Activated naive CD8-positive, alpha-beta T cell treated with anti-CD3 and anti-CD28 coated beads, Interleukin-2, amount 50 U/mL, for 24 hours (primary cell): ENCODE measurements at regions not wholly inside any gene's neighbourhood (a gene's known extent, or its start where the extent isn't known, plus 50 kb on each side); places are given as distances from the start of the nearest gene placed in this dataset.

Experiments used
- ATAC-seq: fragments of 150-1000 bp; cut with Tn5 transposase; one replicate; pipeline ENCODE4 v1.10.0; 2021
- DNase-seq: peaks from one replicate; pipeline ENCODE4 v3.0.0; 2021
- H3K27ac Mint-ChIP-seq: one replicate; pipeline ENCODE4 v1.8.0; 2021; ENCODE audit warnings: mild to moderate bottlenecking, mixed read lengths
- H3K27me3 Mint-ChIP-seq: one replicate; pipeline ENCODE4 v1.8.0; 2021; ENCODE audit warnings: mixed read lengths
- H3K36me3 Mint-ChIP-seq: one replicate; pipeline ENCODE4 v1.8.0; 2021; ENCODE audit warnings: low read depth, mixed read lengths
- H3K4me1 Mint-ChIP-seq: one replicate; pipeline ENCODE4 v1.8.0; 2021; ENCODE audit warnings: mixed read lengths
- H3K4me3 Mint-ChIP-seq: one replicate; pipeline ENCODE4 v1.8.0; 2021; ENCODE audit warnings: mild to moderate bottlenecking, moderate library complexity, mixed read lengths
- H3K9me3 Mint-ChIP-seq: one replicate; pipeline ENCODE4 v1.8.0; 2021; ENCODE audit warnings: mixed read lengths

DNA sequence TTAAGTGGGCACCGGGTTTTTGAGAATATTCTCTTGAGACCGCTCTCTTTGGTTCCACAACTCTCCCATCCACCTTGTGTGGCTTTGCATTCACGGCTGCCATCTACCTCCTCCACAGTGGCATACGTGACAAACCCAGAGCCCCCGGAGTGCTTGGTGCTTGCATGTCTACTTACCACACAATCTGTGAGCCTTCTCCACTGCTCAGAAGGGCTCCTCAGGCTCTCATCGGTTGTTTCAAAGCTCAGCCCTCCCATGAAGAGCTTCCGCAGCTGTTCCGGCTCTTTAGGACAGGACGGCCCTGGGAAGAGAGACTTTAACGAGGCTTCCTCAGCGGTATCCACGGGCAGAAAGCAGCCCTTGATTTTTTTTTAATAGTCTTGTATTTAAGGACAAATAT, 167.6 kb upstream of the ANK2 start:
- no peak overlapping the region for H3K4me3 Mint-ChIP-seq
- no peak for ATAC-seq

DNA sequence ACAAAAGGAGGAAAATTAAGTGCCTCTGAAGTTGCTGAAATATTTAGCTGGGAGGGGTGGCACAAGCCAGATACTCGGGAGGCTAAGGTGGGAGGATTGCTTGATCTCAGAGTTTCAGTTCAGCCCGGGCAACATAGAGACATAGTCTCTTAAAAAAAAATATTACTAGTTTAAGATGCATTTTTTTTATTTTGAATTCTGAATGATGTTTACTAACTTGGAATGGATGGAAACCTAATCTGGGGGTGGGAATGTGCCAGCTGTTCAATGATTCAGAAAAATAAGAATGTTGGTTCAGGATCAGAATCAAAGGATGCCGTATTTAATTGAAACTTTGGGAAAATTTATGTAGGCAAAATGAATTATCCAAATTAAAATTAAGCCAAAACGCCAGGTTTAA, 167.2 kb upstream of the ANK2 start:
- ATAC-seq: no peak
- Mint-ChIP-seq H3K4me3 (no peak overlapping the region), H3K27me3 (no peaks in the 10 kb centered on the region), H3K9me3 (no peaks in the 10 kb centered on the region), H3K27ac (no peak overlapping the region), H3K36me3 (no peaks in the 10 kb centered on the region), H3K4me1 (no peaks in the 10 kb centered on the region)
- no peak for DNase-seq

More for the DNA sequence above, 167.6 kb upstream of the ANK2 start:
- no peaks in the 10 kb centered on the region for H3K9me3 Mint-ChIP-seq
- no peaks in the 10 kb centered on the region for H3K4me1 Mint-ChIP-seq
- no peaks in the 10 kb centered on the region for H3K36me3 Mint-ChIP-seq
- H3K27me3 Mint-ChIP-seq: peaks cover 2% of the 10 kb centered on the region
- no peak for DNase-seq
- no peak overlapping the region for H3K27ac Mint-ChIP-seq

DNA sequence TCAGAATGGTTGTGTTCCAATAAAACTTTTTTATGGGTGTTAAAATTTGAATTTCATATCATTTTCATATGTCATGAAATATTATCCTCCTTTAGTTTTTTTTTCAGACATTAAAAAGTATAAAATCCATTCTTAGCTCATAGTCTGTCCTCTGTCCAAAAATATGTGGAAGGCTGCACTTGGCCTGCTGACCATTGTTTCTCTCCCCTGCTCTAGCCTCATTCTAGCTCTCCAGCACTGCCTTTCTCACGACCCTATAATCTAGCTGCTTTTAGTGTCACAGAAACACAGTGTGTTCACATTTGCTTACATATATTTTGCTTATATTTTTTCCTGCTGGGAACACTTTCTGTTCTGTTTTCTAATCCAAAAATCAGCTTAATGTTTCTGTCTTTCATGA, 165.0 kb upstream of the ANK2 start:
- no peaks in the 10 kb centered on the region for H3K4me1 Mint-ChIP-seq
- H3K27ac Mint-ChIP-seq: no peak overlapping the region
- ATAC-seq: no peak
- H3K4me3 Mint-ChIP-seq: no peak overlapping the region
- no peaks in the 10 kb centered on the region for H3K27me3 Mint-ChIP-seq
- no peaks in the 10 kb centered on the region for H3K9me3 Mint-ChIP-seq
- DNase-seq: no peak
- H3K36me3 Mint-ChIP-seq: no peaks in the 10 kb centered on the region

DNA sequence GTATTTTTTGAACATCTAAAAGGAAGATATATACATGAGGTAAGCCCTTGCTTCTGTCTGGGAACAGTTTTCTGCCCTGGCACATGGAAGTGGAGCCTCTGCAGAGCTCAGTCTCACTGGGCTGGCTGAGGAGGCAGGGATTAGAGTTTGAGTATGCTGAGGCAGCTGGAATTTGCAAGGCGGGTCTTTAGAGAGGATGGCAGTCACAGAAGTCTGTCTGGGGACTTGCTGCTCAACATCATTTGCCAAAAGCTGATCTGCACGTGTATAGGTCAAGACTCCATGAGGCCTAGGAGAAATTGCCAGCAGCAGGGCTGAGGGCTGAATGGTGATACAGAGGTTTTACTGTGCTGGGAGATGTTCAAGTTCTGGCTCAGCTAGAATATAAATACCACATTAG, 163.6 kb upstream of the ANK2 start:
- ATAC-seq: no peak
- no peaks in the 10 kb centered on the region for H3K27me3 Mint-ChIP-seq
- H3K4me1 Mint-ChIP-seq: no peaks in the 10 kb centered on the region
- no peak for DNase-seq
- H3K4me3 Mint-ChIP-seq: no peak overlapping the region
- H3K9me3 Mint-ChIP-seq: no peaks in the 10 kb centered on the region
- H3K36me3 Mint-ChIP-seq: no peaks in the 10 kb centered on the region
- no peak overlapping the region for H3K27ac Mint-ChIP-seq

- ATAC-seq (no peak), DNase-seq (no peak)
- no peak overlapping the region for H3K4me3 Mint-ChIP-seq
- no peak overlapping the region for H3K27ac Mint-ChIP-seq
- no peaks in the 10 kb centered on the region for H3K4me1 Mint-ChIP-seq
- no peaks in the 10 kb centered on the region for H3K27me3 Mint-ChIP-seq
- no peaks in the 10 kb centered on the region for H3K36me3 Mint-ChIP-seq
- H3K9me3 Mint-ChIP-seq: no peaks in the 10 kb centered on the region
These were observed 160.8 kb upstream of the ANK2 start for GRCh38 chr4:112888622-112889021.

- no peak overlapping the region for H3K4me3 Mint-ChIP-seq
- H3K36me3 Mint-ChIP-seq: no peaks in the 10 kb centered on the region
- ATAC-seq: no peak
- no peaks in the 10 kb centered on the region for H3K4me1 Mint-ChIP-seq
- no peak overlapping the region for H3K27ac Mint-ChIP-seq
- no peaks in the 10 kb centered on the region for H3K9me3 Mint-ChIP-seq
- no peaks in the 10 kb centered on the region for H3K27me3 Mint-ChIP-seq
- DNase-seq: no peak
These were observed 160.3 kb upstream of the ANK2 start for GRCh38 chr4:112889199-112889598.

DNA sequence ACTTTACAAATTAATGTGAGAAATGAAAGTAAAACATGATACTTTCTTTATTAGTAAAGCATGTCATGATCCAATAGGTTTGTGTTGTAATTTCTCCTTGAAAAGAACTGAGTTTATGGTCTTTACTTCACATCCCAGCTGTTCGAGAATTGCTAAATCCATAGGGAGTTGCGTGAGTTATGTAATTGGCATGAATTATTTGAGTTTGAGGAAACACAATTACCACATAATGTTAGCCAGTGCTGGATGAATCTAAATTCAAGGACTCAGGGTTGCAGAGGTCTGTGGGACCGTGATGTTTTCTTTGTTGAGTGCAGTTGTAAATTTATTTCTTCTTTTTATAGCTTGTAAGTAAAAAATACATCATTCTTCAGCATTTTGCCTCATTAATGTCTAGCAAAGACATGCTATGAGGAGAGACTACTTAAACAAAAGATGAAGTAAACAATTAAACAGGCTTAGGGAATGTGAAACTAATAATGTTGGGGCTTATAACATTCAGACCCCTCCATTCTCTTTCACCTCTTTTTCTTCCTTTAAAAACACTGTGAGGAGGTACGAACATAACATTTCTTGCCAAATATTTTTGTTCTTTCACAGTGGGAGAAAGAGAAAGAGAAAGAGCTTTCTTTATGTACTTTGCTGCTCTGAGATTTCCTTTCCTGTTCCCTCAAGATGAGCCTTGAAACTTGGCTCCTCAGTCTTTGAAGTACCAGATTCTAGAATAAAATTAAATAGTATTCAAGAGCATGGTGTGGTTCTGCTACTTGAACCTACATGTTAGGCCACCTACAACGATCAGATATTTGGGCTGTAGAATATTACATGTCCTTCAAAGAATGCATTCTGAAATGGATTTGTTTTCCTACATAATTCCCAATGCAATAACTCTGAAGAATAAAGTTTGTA, 159.6 kb upstream of the ANK2 start:
- no peak overlapping the region for H3K4me3 Mint-ChIP-seq
- DNase-seq: no peak
- no peaks in the 10 kb centered on the region for H3K27me3 Mint-ChIP-seq
- H3K4me1 Mint-ChIP-seq: no peaks in the 10 kb centered on the region
- ATAC-seq: no peak
- H3K27ac Mint-ChIP-seq: no peak overlapping the region
- no peaks in the 10 kb centered on the region for H3K36me3 Mint-ChIP-seq
- no peaks in the 10 kb centered on the region for H3K9me3 Mint-ChIP-seq

GRCh38 chr4:112894480-112894879, 155.0 kb upstream of the ANK2 start:
- Mint-ChIP-seq H3K27ac (no peak overlapping the region), H3K9me3 (no peaks in the 10 kb centered on the region), H3K4me3 (no peak overlapping the region), H3K27me3 (peaks cover 6% of the 10 kb centered on the region), H3K4me1 (no peaks in the 10 kb centered on the region), H3K36me3 (no peaks in the 10 kb centered on the region)
- ATAC-seq: no peak
- DNase-seq: no peak

GRCh38 chr4:112894951-112895350, 154.5 kb upstream of the ANK2 start:
- H3K9me3 Mint-ChIP-seq: no peaks in the 10 kb centered on the region
- H3K4me3 Mint-ChIP-seq: no peak overlapping the region
- no peaks in the 10 kb centered on the region for H3K36me3 Mint-ChIP-seq
- no peak overlapping the region for H3K27ac Mint-ChIP-seq
- H3K4me1 Mint-ChIP-seq: no peaks in the 10 kb centered on the region
- H3K27me3 Mint-ChIP-seq: peaks cover 6% of the 10 kb centered on the region
- DNase-seq (no peak), ATAC-seq (no peak)

DNA sequence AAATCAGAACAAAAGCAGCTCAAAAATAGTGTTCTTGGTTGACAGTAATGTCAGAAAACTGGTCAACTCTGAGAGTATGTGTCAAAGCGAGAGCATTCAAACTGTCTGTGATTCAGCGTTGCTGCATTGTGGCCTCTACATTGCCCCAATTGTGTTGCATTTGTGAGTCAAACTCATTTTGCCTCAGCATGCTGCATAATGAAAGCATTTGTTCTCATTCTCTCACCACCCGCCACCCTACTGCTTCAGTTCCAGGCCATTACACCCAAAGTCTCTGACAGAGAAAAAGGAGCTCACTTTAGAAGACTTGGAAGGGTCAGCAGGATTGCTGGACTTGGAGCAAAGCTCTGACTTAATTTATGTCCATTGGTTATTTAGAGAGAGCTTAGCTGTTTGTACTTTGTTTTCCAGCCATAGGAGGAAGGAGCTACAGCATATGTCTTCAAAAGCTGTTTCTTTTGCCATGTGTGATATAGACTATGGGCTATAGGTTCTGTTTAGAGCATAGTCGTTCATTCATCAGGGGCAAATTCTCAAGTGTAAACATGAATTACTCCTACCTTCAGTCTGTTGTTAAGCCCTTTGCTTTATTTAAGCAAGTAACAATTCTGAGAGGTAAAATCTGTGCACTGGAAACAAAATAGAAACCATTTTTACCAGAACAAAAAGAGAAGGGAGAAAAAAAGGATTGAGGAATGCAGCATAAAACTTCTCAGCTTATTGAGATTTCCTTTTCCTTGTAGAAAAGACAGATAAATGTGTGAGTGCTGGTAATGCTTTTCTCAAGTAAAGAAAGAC, 153.4 kb upstream of the ANK2 start:
- no peaks in the 10 kb centered on the region for H3K4me1 Mint-ChIP-seq
- no peaks in the 10 kb centered on the region for H3K36me3 Mint-ChIP-seq
- H3K4me3 Mint-ChIP-seq: no peak overlapping the region
- no peak overlapping the region for H3K27ac Mint-ChIP-seq
- peaks cover 12% of the 10 kb centered on the region for H3K27me3 Mint-ChIP-seq
- ATAC-seq (no peak), DNase-seq (no peak)
- H3K9me3 Mint-ChIP-seq: no peaks in the 10 kb centered on the region

DNA sequence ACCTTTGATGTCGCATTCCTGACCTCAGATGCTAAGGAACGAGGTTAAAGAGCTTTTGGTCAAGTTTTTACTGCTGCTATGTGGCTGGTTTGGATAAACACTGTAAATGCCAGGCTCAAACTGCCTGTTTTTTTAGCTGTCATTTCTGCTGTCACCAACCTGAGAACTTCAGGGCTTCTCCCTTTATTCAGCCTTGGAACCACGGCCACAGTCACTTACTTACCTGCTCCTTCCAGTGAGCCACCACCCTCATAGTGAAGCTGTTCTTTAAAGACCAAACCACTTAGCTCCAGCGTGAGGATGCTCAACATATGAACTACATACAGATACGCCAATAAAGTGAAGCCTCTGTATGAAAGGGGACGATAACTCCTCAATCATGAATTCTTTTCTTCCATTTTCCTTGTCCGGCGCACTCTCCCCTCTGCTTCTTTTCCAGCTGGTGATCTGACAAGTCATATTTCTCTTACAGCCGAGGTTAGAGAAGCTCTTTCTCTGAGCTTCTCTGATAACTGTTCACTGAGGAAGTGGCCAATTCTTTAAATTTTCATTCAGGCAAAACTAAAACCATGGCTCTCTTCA, 152.8 kb upstream of the ANK2 start:
- Mint-ChIP-seq H3K27ac (no peak overlapping the region), H3K9me3 (no peaks in the 10 kb centered on the region), H3K4me1 (no peaks in the 10 kb centered on the region), H3K4me3 (no peak overlapping the region), H3K27me3 (peaks cover 12% of the 10 kb centered on the region), H3K36me3 (no peaks in the 10 kb centered on the region)
- DNase-seq: no peak
- ATAC-seq: no peak

GRCh38 chr4:112897543-112897942, 151.9 kb upstream of the ANK2 start:
- DNase-seq (no peak), ATAC-seq (no peak)
- H3K9me3 Mint-ChIP-seq: no peaks in the 10 kb centered on the region
- H3K4me1 Mint-ChIP-seq: no peaks in the 10 kb centered on the region
- no peak overlapping the region for H3K4me3 Mint-ChIP-seq
- H3K27ac Mint-ChIP-seq: no peak overlapping the region
- no peaks in the 10 kb centered on the region for H3K36me3 Mint-ChIP-seq
- peaks cover 12% of the 10 kb centered on the region for H3K27me3 Mint-ChIP-seq

DNA sequence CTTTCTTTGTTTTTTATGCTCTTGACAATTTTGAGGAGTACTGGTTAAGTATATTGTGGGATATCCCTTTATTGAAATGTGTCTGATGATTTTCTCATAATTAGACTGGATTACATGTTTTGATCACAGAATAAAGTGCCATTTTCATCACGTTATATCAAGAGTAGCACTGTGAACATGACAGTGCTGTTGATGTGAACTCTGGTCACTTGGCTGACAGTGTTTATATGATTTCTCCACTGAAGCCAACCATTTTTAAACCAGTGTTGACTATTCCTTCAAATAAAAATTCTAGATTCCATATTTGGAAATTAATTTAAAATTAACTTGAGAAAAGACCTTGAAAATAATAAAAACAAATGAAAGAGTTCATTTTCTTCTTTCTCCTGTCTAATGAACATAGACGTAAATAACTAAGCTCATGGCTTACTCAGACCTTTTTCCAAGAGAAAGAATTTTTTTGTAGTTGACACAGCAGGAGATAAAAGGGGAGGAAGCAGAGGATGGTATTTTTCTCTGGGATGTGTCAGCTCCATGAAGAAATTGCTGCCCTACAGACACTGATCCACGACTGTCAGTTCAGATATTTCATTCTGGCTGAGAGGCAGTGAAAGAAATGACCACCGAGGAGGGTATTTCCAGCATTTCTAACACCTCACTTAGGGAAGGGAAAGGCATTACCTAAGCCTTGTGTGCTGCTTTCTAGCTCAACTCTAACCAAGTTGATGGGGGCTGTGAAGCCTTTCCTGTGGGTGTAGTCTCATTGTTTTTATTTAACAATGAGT, 150.9 kb upstream of the ANK2 start:
- Mint-ChIP-seq H3K4me1 (no peaks in the 10 kb centered on the region), H3K36me3 (no peaks in the 10 kb centered on the region)
- no peak for DNase-seq

GRCh38 chr4:112900416-112900815, 149.0 kb upstream of the ANK2 start:
- Mint-ChIP-seq H3K9me3 (no peaks in the 10 kb centered on the region), H3K27ac (no peak overlapping the region), H3K36me3 (no peaks in the 10 kb centered on the region), H3K4me3 (no peak overlapping the region), H3K4me1 (no peaks in the 10 kb centered on the region), H3K27me3 (peaks cover 15% of the 10 kb centered on the region)
- ATAC-seq (no peak), DNase-seq (no peak)

More for the DNA sequence above, 150.9 kb upstream of the ANK2 start:
- ATAC-seq: no peak
- no peaks in the 10 kb centered on the region for H3K9me3 Mint-ChIP-seq
- H3K27ac Mint-ChIP-seq: no peak overlapping the region
- no peak overlapping the region for H3K4me3 Mint-ChIP-seq
- H3K27me3 Mint-ChIP-seq: peaks cover 12% of the 10 kb centered on the region
